ENCODE measurements at regions not wholly inside any gene's neighbourhood (a gene's known extent, or its start where the extent isn't known, plus 50 kb on each side); places are given as distances from the start of the nearest gene placed in this dataset.

DNA sequence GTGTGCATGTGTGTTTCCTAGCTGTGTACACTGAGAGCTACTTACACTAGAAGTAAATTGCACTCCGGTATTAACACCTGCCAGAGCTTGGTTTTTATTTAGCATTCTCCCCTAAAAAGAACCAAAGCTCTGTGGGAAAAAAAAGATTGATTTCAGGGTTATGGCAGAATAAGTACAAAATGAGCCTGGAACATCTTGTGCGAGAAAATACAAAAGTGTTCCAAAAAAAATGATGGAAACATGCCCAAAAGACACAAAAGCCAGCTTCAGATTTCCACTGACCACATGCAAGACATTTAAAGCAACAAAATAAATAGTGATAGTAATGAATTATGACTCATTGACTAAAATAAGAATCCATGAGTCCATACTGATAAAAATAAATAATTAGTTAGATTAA lies 188.3 kb downstream of the GXYLT1 start:
- Histone ChIP-seq H2AFZ (ENCODE audit: low read depth, low read length) (no peak overlapping the region), H3K9me2 (ENCODE audit: insufficient read depth, low read length) (no peaks in the 10 kb centered on the region), H3K4me3 (ENCODE audit: low read length) (no peak overlapping the region), H3K79me2 (replicated peaks; ENCODE audit: insufficient read depth, low read length) (no peaks in the 10 kb centered on the region), H3K9me3 (ENCODE audit: low read length) (no peaks in the 10 kb centered on the region), H3K4me2 (ENCODE audit: low read length) (no peak overlapping the region), H3K9ac (ENCODE audit: low read length) (no peak overlapping the region), H4K20me1 (ENCODE audit: insufficient read depth) (no peaks in the 10 kb centered on the region), H3K27me3 (ENCODE audit: insufficient read depth, low read depth, low read length) (no peaks in the 10 kb centered on the region), H3K36me3 (ENCODE audit: insufficient read depth, low read length) (no peaks in the 10 kb centered on the region), H3F3A (ENCODE audit: insufficient read depth, low read length, poor library complexity, severe bottlenecking) (no peaks in the 10 kb centered on the region), H3K27ac (ENCODE audit: low read length) (no peak overlapping the region)
- no peak for TF ChIP-seq POLR2AphosphoS5 (IDR thresholded peaks at IDR 0.05)
- no peak for TF ChIP-seq MXI1 (conservative IDR thresholded peaks at IDR 0.05; ENCODE audit: poor library complexity, severe bottlenecking)
- TF ChIP-seq, protein P1, sequence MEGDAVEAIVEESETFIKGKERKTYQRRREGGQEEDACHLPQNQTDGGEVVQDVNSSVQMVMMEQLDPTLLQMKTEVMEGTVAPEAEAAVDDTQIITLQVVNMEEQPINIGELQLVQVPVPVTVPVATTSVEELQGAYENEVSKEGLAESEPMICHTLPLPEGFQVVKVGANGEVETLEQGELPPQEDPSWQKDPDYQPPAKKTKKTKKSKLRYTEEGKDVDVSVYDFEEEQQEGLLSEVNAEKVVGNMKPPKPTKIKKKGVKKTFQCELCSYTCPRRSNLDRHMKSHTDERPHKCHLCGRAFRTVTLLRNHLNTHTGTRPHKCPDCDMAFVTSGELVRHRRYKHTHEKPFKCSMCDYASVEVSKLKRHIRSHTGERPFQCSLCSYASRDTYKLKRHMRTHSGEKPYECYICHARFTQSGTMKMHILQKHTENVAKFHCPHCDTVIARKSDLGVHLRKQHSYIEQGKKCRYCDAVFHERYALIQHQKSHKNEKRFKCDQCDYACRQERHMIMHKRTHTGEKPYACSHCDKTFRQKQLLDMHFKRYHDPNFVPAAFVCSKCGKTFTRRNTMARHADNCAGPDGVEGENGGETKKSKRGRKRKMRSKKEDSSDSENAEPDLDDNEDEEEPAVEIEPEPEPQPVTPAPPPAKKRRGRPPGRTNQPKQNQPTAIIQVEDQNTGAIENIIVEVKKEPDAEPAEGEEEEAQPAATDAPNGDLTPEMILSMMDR (IDR thresholded peaks at IDR 0.05; ENCODE audit: poor library complexity, severe bottlenecking) = no peak
- no peak for TF ChIP-seq EP300 (conservative IDR thresholded peaks at IDR 0.05; ENCODE audit: poor library complexity, severe bottlenecking)
- no peak for TF ChIP-seq EZH2 (IDR thresholded peaks at IDR 0.05; ENCODE audit: borderline replicate concordance, insufficient read depth, low read length, poor library complexity, severe bottlenecking)
- no peak for TF ChIP-seq TAF1 (IDR thresholded peaks at IDR 0.05; ENCODE audit: low read depth)
- TF ChIP-seq RAD21 (conservative IDR thresholded peaks at IDR 0.05) = no peak
- TF ChIP-seq, protein P2, sequence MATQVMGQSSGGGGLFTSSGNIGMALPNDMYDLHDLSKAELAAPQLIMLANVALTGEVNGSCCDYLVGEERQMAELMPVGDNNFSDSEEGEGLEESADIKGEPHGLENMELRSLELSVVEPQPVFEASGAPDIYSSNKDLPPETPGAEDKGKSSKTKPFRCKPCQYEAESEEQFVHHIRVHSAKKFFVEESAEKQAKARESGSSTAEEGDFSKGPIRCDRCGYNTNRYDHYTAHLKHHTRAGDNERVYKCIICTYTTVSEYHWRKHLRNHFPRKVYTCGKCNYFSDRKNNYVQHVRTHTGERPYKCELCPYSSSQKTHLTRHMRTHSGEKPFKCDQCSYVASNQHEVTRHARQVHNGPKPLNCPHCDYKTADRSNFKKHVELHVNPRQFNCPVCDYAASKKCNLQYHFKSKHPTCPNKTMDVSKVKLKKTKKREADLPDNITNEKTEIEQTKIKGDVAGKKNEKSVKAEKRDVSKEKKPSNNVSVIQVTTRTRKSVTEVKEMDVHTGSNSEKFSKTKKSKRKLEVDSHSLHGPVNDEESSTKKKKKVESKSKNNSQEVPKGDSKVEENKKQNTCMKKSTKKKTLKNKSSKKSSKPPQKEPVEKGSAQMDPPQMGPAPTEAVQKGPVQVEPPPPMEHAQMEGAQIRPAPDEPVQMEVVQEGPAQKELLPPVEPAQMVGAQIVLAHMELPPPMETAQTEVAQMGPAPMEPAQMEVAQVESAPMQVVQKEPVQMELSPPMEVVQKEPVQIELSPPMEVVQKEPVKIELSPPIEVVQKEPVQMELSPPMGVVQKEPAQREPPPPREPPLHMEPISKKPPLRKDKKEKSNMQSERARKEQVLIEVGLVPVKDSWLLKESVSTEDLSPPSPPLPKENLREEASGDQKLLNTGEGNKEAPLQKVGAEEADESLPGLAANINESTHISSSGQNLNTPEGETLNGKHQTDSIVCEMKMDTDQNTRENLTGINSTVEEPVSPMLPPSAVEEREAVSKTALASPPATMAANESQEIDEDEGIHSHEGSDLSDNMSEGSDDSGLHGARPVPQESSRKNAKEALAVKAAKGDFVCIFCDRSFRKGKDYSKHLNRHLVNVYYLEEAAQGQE (IDR thresholded peaks at IDR 0.05; ENCODE audit: borderline replicate concordance) = no peak
- TF ChIP-seq SMC3 (conservative IDR thresholded peaks at IDR 0.05; ENCODE audit: poor library complexity) = no peak

DNA sequence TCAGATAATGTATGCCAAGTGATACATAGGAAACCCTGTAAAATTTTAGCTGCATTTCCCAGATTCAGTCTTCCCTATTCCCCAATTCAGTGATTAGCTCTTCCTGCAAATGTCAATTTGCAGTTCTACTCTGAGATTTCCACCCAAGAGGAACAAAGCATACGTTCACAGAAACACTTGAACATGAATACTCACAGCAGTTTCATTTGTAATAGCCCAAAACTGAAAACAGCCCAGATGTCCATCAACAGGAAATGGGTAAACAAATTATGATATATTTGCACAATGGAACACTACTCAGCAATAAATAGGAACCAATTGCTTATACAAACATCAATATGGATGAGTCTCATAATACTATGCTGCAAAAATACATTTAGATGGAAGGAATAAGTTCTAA lies 194.2 kb downstream of the GXYLT1 start:
- no peak overlapping the region for H2AFZ ChIP-seq (ENCODE audit: low read depth, low read length)
- no peak overlapping the region for H3K4me3 ChIP-seq (ENCODE audit: low read length)

More for the DNA sequence above, 194.2 kb downstream of the GXYLT1 start:
- Histone ChIP-seq H3K79me2 (replicated peaks; ENCODE audit: insufficient read depth, low read length) (no peaks in the 10 kb centered on the region), H3K27me3 (ENCODE audit: insufficient read depth, low read depth, low read length) (no peaks in the 10 kb centered on the region), H3K9ac (ENCODE audit: low read length) (no peak overlapping the region), H3F3A (ENCODE audit: insufficient read depth, low read length, poor library complexity, severe bottlenecking) (no peaks in the 10 kb centered on the region), H3K36me3 (ENCODE audit: insufficient read depth, low read length) (no peaks in the 10 kb centered on the region), H3K9me2 (ENCODE audit: insufficient read depth, low read length) (no peaks in the 10 kb centered on the region), H3K4me2 (ENCODE audit: low read length) (no peak overlapping the region), H4K20me1 (ENCODE audit: insufficient read depth) (no peaks in the 10 kb centered on the region), H3K27ac (ENCODE audit: low read length) (no peak overlapping the region), H3K9me3 (ENCODE audit: low read length) (peaks cover 3% of the 10 kb centered on the region)
- no peak for TF ChIP-seq EP300 (conservative IDR thresholded peaks at IDR 0.05; ENCODE audit: poor library complexity, severe bottlenecking)
- TF ChIP-seq MXI1 (conservative IDR thresholded peaks at IDR 0.05; ENCODE audit: poor library complexity, severe bottlenecking) = no peak
- TF ChIP-seq, protein P1 (IDR thresholded peaks at IDR 0.05; ENCODE audit: poor library complexity, severe bottlenecking) = no peak
- TF ChIP-seq POLR2AphosphoS5 (IDR thresholded peaks at IDR 0.05) = no peak

Data from neural cell (in vitro differentiated cells).